GM23248 (cell line): ENCODE measurements at regions not wholly inside any gene's neighbourhood (a gene's known extent, or its start where the extent isn't known, plus 50 kb on each side); places are given as distances from the start of the nearest gene placed in this dataset.

Experiments
- EZH2 ChIP-seq: fragments of 200-600 bp; sonication (generic); IDR thresholded peaks from 2 replicates; pipeline ENCODE4 v1.6.1; 2018; ENCODE audit warnings: antibody characterized with exemption, mild to moderate bottlenecking; ENCODE audit not compliant: insufficient read depth, poor library complexity, severe bottlenecking
- EZH2phosphoT487 ChIP-seq: fragments of 200-600 bp; sonication (generic); IDR thresholded peaks from 2 replicates; pipeline ENCODE4 v1.6.1; 2018; ENCODE audit warnings: antibody characterized with exemption, moderate library complexity, mild to moderate bottlenecking, low read depth; ENCODE audit not compliant: insufficient read depth

DNA sequence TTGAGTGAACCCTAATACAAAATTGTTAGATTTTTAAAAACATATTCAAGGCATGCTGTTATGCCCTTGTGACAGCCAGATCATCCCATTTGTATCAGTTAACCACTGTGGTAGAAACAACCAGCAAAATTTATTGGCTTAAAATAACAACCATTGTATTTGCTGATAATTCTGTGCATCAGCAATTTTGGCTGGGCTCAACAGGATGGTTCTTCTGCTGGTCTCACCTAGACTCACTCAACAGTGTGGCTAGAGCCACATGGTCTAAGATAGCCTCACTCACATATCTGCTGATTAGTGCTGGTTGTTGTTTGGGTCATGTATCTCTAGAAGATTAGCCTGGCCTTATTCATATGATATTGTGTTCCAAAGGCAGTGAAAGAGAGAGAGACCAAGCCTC is 160.1 kb upstream of the GATA6 start:
- TF ChIP-seq EZH2phosphoT487 (no peak), EZH2 (no peak)
